WTC11 (cell line): ENCODE measurements at regions not wholly inside any gene's neighbourhood (a gene's known extent, or its start where the extent isn't known, plus 50 kb on each side); places are given as distances from the start of the nearest gene placed in this dataset.

Experiments
- ATAC-seq: fragments of 200-7000 bp; cut with Tn5 transposase; 2 replicates; pipeline ENCODE4 v1.10.0; 2021; ENCODE audit warnings: mild to moderate bottlenecking, moderate library complexity
- CTCF ChIA-PET: fragments of 300-600 bp; sonication (Branson Sonifier 250); formaldehyde crosslinking; loops from one replicate; lab custom pipeline; 2021; ENCODE audit warnings: antibody characterized with exemption; lab: Charles Lee
- POLR2A ChIA-PET: fragments of 350-600 bp; sonication (Branson Sonifier 250); formaldehyde crosslinking; loops from one replicate; lab custom pipeline; 2021; ENCODE audit warnings: antibody characterized with exemption; lab: Charles Lee
- DNase-seq: peaks from one replicate; pipeline ENCODE4 v3.0.0; 2021; ENCODE audit warnings: low spot score
- H3K27ac Mint-ChIP-seq: 2 replicates; pipeline ENCODE4 v1.8.0; 2021; ENCODE audit warnings: mixed read lengths
- H3K27me3 Mint-ChIP-seq: 2 replicates; pipeline ENCODE4 v1.8.0; 2021; ENCODE audit warnings: low read depth, mild to moderate bottlenecking, moderate library complexity, mixed read lengths
- H3K36me3 Mint-ChIP-seq: 2 replicates; pipeline ENCODE4 v1.8.0; 2021; ENCODE audit warnings: mixed read lengths
- H3K4me1 Mint-ChIP-seq: 2 replicates; pipeline ENCODE4 v1.8.0; 2022; ENCODE audit warnings: mixed read lengths
- H3K4me3 Mint-ChIP-seq: 2 replicates; pipeline ENCODE4 v1.8.0; 2021; ENCODE audit warnings: mild to moderate bottlenecking, moderate library complexity, mixed read lengths
- H3K9me3 Mint-ChIP-seq: 2 replicates; pipeline ENCODE4 v1.8.0; 2021; ENCODE audit warnings: mixed read lengths
- FOXP1 ChIP-seq: sonication (generic); formaldehyde crosslinking; IDR thresholded peaks from 2 replicates; pipeline ENCODE4 v1.8.0; 2022; ENCODE audit warnings: missing genetic modification reagents, mild to moderate bottlenecking, moderate library complexity, borderline replicate concordance
- GABPB1 ChIP-seq: sonication (generic); formaldehyde crosslinking; IDR thresholded peaks from 2 replicates; pipeline ENCODE4 v1.8.1; 2023; ENCODE audit warnings: mild to moderate bottlenecking, missing genetic modification reagents
- KAT7 ChIP-seq: sonication (generic); formaldehyde crosslinking; IDR thresholded peaks from 2 replicates; pipeline ENCODE4 v1.8.1; 2023; ENCODE audit warnings: missing genetic modification reagents, mild to moderate bottlenecking, borderline replicate concordance
- NR1H2 ChIP-seq: sonication (generic); formaldehyde crosslinking; IDR thresholded peaks from 2 replicates; pipeline ENCODE4 v1.9.0; 2021; ENCODE audit warnings: mild to moderate bottlenecking, moderate library complexity, missing genetic modification reagents
- SOX15 ChIP-seq: fragments of 250-450 bp; sonication (Bioruptor Pico); IDR thresholded peaks from 2 replicates; pipeline ENCODE4 v1.9.0; 2021; ENCODE audit warnings: mild to moderate bottlenecking
- ZBTB21 ChIP-seq: sonication (generic); formaldehyde crosslinking; IDR thresholded peaks from 2 replicates; pipeline ENCODE4 v1.8.1; 2023; ENCODE audit warnings: mild to moderate bottlenecking, missing genetic modification reagents, borderline replicate concordance
- ZNF121 ChIP-seq: sonication (generic); formaldehyde crosslinking; IDR thresholded peaks from 2 replicates; pipeline ENCODE4 v1.8.0; 2023; ENCODE audit warnings: missing genetic modification reagents
- ZNF138 ChIP-seq: sonication (generic); formaldehyde crosslinking; conservative IDR thresholded peaks from 2 replicates; pipeline ENCODE4 v1.8.1; 2022; ENCODE audit warnings: mild to moderate bottlenecking, moderate library complexity, missing genetic modification reagents
- ZNF263 ChIP-seq: sonication (generic); formaldehyde crosslinking; IDR thresholded peaks from 2 replicates; pipeline ENCODE4 v1.8.1; 2022; ENCODE audit warnings: low read depth, mild to moderate bottlenecking, moderate library complexity, missing genetic modification reagents
- TF ChIP-seq, protein P1 (sequence below): sonication (generic); formaldehyde crosslinking; IDR thresholded peaks from 2 replicates; pipeline ENCODE4 v1.8.1; 2023; ENCODE audit warnings: mild to moderate bottlenecking, missing genetic modification reagents, moderate library complexity
- TF ChIP-seq, protein P2 (sequence below): sonication (generic); formaldehyde crosslinking; IDR thresholded peaks from 2 replicates; pipeline ENCODE4 v1.8.1; 2022; ENCODE audit warnings: mild to moderate bottlenecking, missing genetic modification reagents, moderate library complexity, borderline replicate concordance
- TF ChIP-seq, protein P3 (sequence below): sonication (generic); formaldehyde crosslinking; IDR thresholded peaks from 2 replicates; pipeline ENCODE4 v1.8.0; 2023; ENCODE audit warnings: missing genetic modification reagents, mild to moderate bottlenecking, borderline replicate concordance
- TF ChIP-seq, protein P4 (sequence below): sonication (generic); formaldehyde crosslinking; IDR thresholded peaks from 2 replicates; pipeline ENCODE4 v1.8.0; 2022; ENCODE audit warnings: mild to moderate bottlenecking, missing genetic modification reagents
- TF ChIP-seq, protein P5 (sequence below): sonication (generic); formaldehyde crosslinking; IDR thresholded peaks from 2 replicates; pipeline ENCODE4 v1.8.0; 2023; ENCODE audit warnings: mild to moderate bottlenecking, missing genetic modification reagents
- TF ChIP-seq, protein P6 (sequence below): fragments of 250-450 bp; sonication (Bioruptor Pico); IDR thresholded peaks from 2 replicates; pipeline ENCODE4 v2.1.2; 2022; ENCODE audit warnings: mild to moderate bottlenecking, moderate library complexity
- TF ChIP-seq, protein P7 (sequence below): fragments of 250-450 bp; sonication (Bioruptor Pico); IDR thresholded peaks from 2 replicates; pipeline ENCODE4 v1.8.0; 2021; ENCODE audit warnings: mild to moderate bottlenecking
- TF ChIP-seq, protein P8 (sequence below): fragments of 250-450 bp; sonication (Bioruptor Pico); IDR thresholded peaks from 2 replicates; pipeline ENCODE4 v1.9.0; 2021; ENCODE audit warnings: mild to moderate bottlenecking, borderline replicate concordance

DNA sequence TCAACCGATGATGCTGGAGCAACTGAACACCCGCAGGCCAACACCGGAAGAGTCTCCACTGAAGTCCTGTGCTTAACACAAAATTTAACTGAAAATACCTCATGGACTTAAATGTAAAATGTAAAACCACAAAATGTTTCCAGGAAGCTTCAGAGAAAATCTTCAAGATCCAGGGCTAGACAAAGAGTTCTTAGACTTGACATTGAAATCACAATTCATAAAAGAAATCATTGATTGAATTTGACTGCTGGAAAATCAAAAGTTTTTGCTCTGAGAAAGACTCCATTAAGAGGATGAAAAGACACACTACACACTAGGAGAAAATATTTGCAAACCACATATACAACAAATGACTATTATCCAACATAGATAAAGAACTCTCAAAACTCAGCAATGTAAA, 234.7 kb upstream of the PPP2R2D start:
- Mint-ChIP-seq H3K9me3 (peaks cover 17% of the 10 kb centered on the region), H3K36me3 (no peaks in the 10 kb centered on the region), H3K27me3 (no peaks in the 10 kb centered on the region), H3K27ac (no peak overlapping the region), H3K4me1 (peaks cover 12% of the 10 kb centered on the region), H3K4me3 (no peak overlapping the region)
- TF ChIP-seq, protein P1, sequence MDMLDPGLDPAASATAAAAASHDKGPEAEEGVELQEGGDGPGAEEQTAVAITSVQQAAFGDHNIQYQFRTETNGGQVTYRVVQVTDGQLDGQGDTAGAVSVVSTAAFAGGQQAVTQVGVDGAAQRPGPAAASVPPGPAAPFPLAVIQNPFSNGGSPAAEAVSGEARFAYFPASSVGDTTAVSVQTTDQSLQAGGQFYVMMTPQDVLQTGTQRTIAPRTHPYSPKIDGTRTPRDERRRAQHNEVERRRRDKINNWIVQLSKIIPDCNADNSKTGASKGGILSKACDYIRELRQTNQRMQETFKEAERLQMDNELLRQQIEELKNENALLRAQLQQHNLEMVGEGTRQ (CRISPR knock-in tag), result no peak
- TF ChIP-seq ZNF121 (CRISPR knock-in tag), result no peak
- no peak for TF ChIP-seq GABPB1 (CRISPR knock-in tag)
- TF ChIP-seq SOX15, result no peak
- TF ChIP-seq, protein P2, sequence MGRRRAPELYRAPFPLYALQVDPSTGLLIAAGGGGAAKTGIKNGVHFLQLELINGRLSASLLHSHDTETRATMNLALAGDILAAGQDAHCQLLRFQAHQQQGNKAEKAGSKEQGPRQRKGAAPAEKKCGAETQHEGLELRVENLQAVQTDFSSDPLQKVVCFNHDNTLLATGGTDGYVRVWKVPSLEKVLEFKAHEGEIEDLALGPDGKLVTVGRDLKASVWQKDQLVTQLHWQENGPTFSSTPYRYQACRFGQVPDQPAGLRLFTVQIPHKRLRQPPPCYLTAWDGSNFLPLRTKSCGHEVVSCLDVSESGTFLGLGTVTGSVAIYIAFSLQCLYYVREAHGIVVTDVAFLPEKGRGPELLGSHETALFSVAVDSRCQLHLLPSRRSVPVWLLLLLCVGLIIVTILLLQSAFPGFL (CRISPR knock-in tag), result no peak
- TF ChIP-seq ZNF138 (CRISPR knock-in tag), result no peak
- TF ChIP-seq, protein P3, sequence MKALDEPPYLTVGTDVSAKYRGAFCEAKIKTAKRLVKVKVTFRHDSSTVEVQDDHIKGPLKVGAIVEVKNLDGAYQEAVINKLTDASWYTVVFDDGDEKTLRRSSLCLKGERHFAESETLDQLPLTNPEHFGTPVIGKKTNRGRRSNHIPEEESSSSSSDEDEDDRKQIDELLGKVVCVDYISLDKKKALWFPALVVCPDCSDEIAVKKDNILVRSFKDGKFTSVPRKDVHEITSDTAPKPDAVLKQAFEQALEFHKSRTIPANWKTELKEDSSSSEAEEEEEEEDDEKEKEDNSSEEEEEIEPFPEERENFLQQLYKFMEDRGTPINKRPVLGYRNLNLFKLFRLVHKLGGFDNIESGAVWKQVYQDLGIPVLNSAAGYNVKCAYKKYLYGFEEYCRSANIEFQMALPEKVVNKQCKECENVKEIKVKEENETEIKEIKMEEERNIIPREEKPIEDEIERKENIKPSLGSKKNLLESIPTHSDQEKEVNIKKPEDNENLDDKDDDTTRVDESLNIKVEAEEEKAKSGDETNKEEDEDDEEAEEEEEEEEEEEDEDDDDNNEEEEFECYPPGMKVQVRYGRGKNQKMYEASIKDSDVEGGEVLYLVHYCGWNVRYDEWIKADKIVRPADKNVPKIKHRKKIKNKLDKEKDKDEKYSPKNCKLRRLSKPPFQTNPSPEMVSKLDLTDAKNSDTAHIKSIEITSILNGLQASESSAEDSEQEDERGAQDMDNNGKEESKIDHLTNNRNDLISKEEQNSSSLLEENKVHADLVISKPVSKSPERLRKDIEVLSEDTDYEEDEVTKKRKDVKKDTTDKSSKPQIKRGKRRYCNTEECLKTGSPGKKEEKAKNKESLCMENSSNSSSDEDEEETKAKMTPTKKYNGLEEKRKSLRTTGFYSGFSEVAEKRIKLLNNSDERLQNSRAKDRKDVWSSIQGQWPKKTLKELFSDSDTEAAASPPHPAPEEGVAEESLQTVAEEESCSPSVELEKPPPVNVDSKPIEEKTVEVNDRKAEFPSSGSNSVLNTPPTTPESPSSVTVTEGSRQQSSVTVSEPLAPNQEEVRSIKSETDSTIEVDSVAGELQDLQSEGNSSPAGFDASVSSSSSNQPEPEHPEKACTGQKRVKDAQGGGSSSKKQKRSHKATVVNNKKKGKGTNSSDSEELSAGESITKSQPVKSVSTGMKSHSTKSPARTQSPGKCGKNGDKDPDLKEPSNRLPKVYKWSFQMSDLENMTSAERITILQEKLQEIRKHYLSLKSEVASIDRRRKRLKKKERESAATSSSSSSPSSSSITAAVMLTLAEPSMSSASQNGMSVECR (CRISPR knock-in tag), result no peak
- no peak for TF ChIP-seq ZNF263 (CRISPR knock-in tag)
- TF ChIP-seq, protein P4, sequence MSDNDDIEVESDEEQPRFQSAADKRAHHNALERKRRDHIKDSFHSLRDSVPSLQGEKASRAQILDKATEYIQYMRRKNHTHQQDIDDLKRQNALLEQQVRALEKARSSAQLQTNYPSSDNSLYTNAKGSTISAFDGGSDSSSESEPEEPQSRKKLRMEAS (CRISPR knock-in tag), result no peak
- TF ChIP-seq NR1H2, result no peak
- TF ChIP-seq, protein P5, sequence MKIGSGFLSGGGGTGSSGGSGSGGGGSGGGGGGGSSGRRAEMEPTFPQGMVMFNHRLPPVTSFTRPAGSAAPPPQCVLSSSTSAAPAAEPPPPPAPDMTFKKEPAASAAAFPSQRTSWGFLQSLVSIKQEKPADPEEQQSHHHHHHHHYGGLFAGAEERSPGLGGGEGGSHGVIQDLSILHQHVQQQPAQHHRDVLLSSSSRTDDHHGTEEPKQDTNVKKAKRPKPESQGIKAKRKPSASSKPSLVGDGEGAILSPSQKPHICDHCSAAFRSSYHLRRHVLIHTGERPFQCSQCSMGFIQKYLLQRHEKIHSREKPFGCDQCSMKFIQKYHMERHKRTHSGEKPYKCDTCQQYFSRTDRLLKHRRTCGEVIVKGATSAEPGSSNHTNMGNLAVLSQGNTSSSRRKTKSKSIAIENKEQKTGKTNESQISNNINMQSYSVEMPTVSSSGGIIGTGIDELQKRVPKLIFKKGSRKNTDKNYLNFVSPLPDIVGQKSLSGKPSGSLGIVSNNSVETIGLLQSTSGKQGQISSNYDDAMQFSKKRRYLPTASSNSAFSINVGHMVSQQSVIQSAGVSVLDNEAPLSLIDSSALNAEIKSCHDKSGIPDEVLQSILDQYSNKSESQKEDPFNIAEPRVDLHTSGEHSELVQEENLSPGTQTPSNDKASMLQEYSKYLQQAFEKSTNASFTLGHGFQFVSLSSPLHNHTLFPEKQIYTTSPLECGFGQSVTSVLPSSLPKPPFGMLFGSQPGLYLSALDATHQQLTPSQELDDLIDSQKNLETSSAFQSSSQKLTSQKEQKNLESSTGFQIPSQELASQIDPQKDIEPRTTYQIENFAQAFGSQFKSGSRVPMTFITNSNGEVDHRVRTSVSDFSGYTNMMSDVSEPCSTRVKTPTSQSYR (CRISPR knock-in tag), result no peak
- TF ChIP-seq, protein P6, sequence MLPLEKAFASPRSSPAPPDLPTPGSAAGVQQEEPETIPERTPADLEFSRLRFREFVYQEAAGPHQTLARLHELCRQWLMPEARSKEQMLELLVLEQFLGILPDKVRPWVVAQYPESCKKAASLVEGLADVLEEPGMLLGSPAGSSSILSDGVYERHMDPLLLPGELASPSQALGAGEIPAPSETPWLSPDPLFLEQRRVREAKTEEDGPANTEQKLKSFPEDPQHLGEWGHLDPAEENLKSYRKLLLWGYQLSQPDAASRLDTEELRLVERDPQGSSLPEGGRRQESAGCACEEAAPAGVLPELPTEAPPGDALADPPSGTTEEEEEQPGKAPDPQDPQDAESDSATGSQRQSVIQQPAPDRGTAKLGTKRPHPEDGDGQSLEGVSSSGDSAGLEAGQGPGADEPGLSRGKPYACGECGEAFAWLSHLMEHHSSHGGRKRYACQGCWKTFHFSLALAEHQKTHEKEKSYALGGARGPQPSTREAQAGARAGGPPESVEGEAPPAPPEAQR, result no peak
- ChIA-PET POLR2A (no interaction called here), CTCF (no interaction called here)
- DNase-seq, result no peak
- ATAC-seq, result no peak

DNA sequence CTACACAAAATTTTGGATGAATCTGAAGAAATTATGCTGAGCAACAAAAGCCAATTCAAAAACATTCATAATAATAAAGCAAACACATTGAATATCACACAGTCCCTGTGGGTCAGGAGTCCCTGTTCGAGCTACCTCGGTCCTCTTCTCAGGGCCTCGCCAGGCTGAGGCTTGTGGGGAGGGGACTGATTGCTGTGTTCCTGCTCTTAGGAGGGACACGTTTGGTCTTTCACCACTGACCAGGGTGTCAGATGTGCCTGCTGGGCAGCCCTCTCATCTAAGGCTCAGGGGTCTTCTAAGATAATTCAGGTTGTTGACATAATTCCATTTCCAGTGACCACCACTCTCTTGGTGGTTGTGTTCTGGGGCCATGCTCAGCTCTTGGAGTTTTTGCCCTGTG, 233.8 kb upstream of the PPP2R2D start:
- Mint-ChIP-seq H3K4me3 (no peak overlapping the region), H3K36me3 (peaks cover 6% of the 10 kb centered on the region), H3K27ac (no peak overlapping the region), H3K4me1 (peaks cover 12% of the 10 kb centered on the region), H3K9me3 (peaks cover 25% of the 10 kb centered on the region), H3K27me3 (no peaks in the 10 kb centered on the region)
- POLR2A ChIA-PET, result no interaction called here
- CTCF ChIA-PET, result interaction anchor here (1.0 kb wide), 1 partner anchor 41 kb away, joined by 3 read pairs; no protein-coding TSS in a partner anchor
- DNase-seq (peak; percentile 3), ATAC-seq (no peak)
- no peak for TF ChIP-seq KAT7 (CRISPR knock-in tag)
- TF ChIP-seq FOXP1 (CRISPR knock-in tag), result no peak
- TF ChIP-seq, protein P7, sequence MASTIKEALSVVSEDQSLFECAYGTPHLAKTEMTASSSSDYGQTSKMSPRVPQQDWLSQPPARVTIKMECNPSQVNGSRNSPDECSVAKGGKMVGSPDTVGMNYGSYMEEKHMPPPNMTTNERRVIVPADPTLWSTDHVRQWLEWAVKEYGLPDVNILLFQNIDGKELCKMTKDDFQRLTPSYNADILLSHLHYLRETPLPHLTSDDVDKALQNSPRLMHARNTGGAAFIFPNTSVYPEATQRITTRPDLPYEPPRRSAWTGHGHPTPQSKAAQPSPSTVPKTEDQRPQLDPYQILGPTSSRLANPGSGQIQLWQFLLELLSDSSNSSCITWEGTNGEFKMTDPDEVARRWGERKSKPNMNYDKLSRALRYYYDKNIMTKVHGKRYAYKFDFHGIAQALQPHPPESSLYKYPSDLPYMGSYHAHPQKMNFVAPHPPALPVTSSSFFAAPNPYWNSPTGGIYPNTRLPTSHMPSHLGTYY (CRISPR knock-in tag), result no peak
- TF ChIP-seq, protein P8, sequence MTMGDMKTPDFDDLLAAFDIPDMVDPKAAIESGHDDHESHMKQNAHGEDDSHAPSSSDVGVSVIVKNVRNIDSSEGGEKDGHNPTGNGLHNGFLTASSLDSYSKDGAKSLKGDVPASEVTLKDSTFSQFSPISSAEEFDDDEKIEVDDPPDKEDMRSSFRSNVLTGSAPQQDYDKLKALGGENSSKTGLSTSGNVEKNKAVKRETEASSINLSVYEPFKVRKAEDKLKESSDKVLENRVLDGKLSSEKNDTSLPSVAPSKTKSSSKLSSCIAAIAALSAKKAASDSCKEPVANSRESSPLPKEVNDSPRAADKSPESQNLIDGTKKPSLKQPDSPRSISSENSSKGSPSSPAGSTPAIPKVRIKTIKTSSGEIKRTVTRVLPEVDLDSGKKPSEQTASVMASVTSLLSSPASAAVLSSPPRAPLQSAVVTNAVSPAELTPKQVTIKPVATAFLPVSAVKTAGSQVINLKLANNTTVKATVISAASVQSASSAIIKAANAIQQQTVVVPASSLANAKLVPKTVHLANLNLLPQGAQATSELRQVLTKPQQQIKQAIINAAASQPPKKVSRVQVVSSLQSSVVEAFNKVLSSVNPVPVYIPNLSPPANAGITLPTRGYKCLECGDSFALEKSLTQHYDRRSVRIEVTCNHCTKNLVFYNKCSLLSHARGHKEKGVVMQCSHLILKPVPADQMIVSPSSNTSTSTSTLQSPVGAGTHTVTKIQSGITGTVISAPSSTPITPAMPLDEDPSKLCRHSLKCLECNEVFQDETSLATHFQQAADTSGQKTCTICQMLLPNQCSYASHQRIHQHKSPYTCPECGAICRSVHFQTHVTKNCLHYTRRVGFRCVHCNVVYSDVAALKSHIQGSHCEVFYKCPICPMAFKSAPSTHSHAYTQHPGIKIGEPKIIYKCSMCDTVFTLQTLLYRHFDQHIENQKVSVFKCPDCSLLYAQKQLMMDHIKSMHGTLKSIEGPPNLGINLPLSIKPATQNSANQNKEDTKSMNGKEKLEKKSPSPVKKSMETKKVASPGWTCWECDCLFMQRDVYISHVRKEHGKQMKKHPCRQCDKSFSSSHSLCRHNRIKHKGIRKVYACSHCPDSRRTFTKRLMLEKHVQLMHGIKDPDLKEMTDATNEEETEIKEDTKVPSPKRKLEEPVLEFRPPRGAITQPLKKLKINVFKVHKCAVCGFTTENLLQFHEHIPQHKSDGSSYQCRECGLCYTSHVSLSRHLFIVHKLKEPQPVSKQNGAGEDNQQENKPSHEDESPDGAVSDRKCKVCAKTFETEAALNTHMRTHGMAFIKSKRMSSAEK, result no peak
- no peak for TF ChIP-seq ZBTB21 (CRISPR knock-in tag)
